Fibroblast of pulmonary artery (primary cell): ENCODE measurements at regions not wholly inside any gene's neighbourhood (a gene's known extent, or its start where the extent isn't known, plus 50 kb on each side); places are given as distances from the start of the nearest gene placed in this dataset.

Source experiments
- DNase-seq: peaks from one replicate; pipeline ENCODE4 v3.0.0-alpha.2; 2010; ENCODE audit warnings: low read depth
- H3K4me3 ChIP-seq: replicated peaks from 2 replicates; pipeline ENCODE4 v1.5.1; 2011; ENCODE audit warnings: low read depth, mild to moderate bottlenecking, control low read depth, low read length, moderate library complexity
- TF ChIP-seq, protein P1 (sequence below): IDR thresholded peaks from 2 replicates; pipeline ENCODE4 v1.5.1; 2011; ENCODE audit warnings: mild to moderate bottlenecking, control low read depth, low read length, inconsistent platforms; ENCODE audit errors: missing control alignments

DNA sequence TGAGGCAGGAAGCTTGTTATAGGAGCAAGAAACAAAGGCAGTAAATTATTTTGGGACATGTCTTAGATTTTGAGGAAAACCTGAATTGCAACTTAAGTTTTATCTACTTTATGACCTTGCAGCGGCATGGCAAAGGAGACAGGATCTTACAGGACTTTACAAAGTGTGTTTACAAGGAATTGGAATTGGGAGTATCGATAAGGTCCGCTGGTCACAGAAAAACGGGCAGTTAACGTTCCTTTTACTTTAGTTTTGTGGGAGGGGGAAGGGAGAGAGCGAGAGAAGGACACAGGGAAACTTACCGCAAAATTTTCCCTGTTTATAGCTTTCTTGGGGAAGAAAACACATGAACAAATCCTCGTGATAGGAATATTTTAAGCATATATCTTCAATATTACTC is 1607.2 kb downstream of the GRIK2 start:
- TF ChIP-seq, protein P1, sequence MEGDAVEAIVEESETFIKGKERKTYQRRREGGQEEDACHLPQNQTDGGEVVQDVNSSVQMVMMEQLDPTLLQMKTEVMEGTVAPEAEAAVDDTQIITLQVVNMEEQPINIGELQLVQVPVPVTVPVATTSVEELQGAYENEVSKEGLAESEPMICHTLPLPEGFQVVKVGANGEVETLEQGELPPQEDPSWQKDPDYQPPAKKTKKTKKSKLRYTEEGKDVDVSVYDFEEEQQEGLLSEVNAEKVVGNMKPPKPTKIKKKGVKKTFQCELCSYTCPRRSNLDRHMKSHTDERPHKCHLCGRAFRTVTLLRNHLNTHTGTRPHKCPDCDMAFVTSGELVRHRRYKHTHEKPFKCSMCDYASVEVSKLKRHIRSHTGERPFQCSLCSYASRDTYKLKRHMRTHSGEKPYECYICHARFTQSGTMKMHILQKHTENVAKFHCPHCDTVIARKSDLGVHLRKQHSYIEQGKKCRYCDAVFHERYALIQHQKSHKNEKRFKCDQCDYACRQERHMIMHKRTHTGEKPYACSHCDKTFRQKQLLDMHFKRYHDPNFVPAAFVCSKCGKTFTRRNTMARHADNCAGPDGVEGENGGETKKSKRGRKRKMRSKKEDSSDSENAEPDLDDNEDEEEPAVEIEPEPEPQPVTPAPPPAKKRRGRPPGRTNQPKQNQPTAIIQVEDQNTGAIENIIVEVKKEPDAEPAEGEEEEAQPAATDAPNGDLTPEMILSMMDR: no peak
- H3K4me3 ChIP-seq: no peak overlapping the region
- no peak for DNase-seq

GRCh38 chr6:102995491-102995890 is 1602.0 kb downstream of the GRIK2 start:
- no peak overlapping the region for H3K4me3 ChIP-seq
- TF ChIP-seq, protein P1: no peak
- DNase-seq: no peak

GRCh38 chr6:102994866-102995265 is 1601.4 kb downstream of the GRIK2 start:
- no peak overlapping the region for H3K4me3 ChIP-seq
- TF ChIP-seq, protein P1: no peak
- DNase-seq: no peak

- DNase-seq: no peak
- TF ChIP-seq, protein P1: no peak
- no peak overlapping the region for H3K4me3 ChIP-seq
Observed at GRCh38 chr6:102986086-102986485, 1592.6 kb downstream of the GRIK2 start.

DNA sequence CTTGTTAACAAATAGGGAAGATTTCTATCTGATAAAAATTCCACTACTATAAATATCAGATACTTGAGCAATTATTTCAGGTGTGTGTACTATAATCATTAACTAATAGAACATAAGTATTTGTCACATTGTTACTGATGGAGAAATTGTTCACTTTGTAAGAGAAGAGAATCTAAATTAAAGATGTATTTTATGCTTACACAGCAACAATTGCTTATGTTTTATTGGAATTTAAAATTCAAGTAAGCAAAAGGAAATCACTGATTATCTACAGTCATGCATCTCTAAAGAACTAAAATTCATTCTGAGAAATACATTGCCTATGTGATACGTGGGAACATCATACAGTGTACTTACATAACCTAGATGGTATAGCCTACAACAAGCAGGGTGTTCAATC is 1590.8 kb downstream of the GRIK2 start:
- TF ChIP-seq, protein P1: no peak
- no peak for DNase-seq

DNA sequence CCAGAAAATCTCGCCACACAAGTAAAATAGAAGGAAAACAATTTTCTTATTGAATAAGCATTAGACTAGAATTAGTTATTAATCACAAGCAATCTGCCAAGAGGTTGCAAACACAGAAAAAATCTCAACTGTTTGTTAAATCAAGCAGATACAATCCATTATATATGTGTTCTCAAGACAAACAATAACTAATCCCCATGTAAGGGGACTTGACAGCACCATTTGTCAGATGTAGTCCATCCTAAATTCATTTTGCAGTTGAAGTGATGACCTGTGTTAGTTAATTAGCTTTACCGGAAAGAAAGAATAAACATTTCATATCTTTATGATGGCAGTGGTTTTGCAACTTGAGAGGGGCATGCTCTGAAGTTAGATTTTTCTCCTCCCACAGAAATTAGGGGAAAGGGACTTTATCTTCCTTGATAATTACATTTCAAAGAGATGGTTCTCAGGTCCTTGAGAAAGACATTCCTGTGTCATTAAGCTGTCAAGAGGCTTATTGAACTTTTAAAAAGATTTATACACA is 1588.0 kb downstream of the GRIK2 start:
- no peak for DNase-seq
- TF ChIP-seq, protein P1: no peak
- no peak overlapping the region for H3K4me3 ChIP-seq

More for the DNA sequence above, 1590.8 kb downstream of the GRIK2 start:
- no peak overlapping the region for H3K4me3 ChIP-seq

- no peak for DNase-seq
- TF ChIP-seq, protein P1: no peak
- no peak overlapping the region for H3K4me3 ChIP-seq
Observed at GRCh38 chr6:102980951-102981350, 1587.4 kb downstream of the GRIK2 start.
